GM12878 (cell line): ENCODE measurements at regions not wholly inside any gene's neighbourhood (a gene's known extent, or its start where the extent isn't known, plus 50 kb on each side); places are given as distances from the start of the nearest gene placed in this dataset.

ENCODE experiments used
- ATAC-seq: fragments of 200-7000 bp; cut with Tn5 transposase; 3 replicates; pipeline ENCODE4 v1.9.1; 2020; ENCODE audit warnings: mild to moderate bottlenecking, moderate library complexity
- BruUV-seq: library from RNA; stranded (reverse); fragments of 400-500 nt; replicated peaks from 2 replicates; lab custom pipeline; 2021; lab: Mats Ljungman, UMichigan
- CTCF ChIA-PET: fragments of 300-600 bp; sonication (Branson Sonifier 250); formaldehyde crosslinking; extraction: SDS; loops from one replicate; lab custom pipeline; 2021; ENCODE audit warnings: inconsistent platforms; lab: Yijun Ruan, JAX
- POLR2A ChIA-PET: fragments of 350-600 bp; formaldehyde crosslinking; extraction: SDS; loops from one replicate; lab custom pipeline; 2021; ENCODE audit warnings: inconsistent platforms; lab: Charles Lee
- RAD21 ChIA-PET: fragments of 300-600 bp; sonication (Branson Sonifier 250); formaldehyde crosslinking; loops from one replicate; lab custom pipeline; 2023; ENCODE audit warnings: antibody characterized with exemption; ENCODE audit not compliant: unreplicated experiment; lab: Charles Lee
- SMC1A ChIA-PET: fragments of 300-600 bp; sonication (Branson Sonifier 250); formaldehyde crosslinking; loops from one replicate; lab custom pipeline; 2023; ENCODE audit not compliant: unreplicated experiment, uncharacterized antibody; lab: Charles Lee
- DNase-seq: peaks from one replicate; pipeline ENCODE4 v3.0.0-alpha.2; 2011; ENCODE audit warnings: low read depth, low spot score
- FAIRE-seq: peaks from 3 replicates; lab custom pipeline; 2011; peaks lifted over from hg19 to GRCh38; lab: Jason Lieb, UNC
- H2AFZ ChIP-seq: 2 replicates; pipeline ENCODE4 v1.6.0; 2011; ENCODE audit warnings: low read depth, low read length, control low read depth; ENCODE audit not compliant: control insufficient read depth
- H3K27ac ChIP-seq: 2 replicates; pipeline ENCODE4 v1.5.1; 2011; ENCODE audit warnings: control low read depth; ENCODE audit not compliant: control insufficient read depth, insufficient read depth
- H3K27me3 ChIP-seq, 2 experiments: replicated peaks in 1 of 2; 2 replicates each; pipeline versions ENCODE4 v1.6.0 to v1.6.1; 2011; ENCODE audit warnings: low read length in 1 of 2; ENCODE audit not compliant: control insufficient read depth in 2 of 2, insufficient read depth in 2 of 2
- H3K36me3 ChIP-seq, 2 experiments: 2 replicates each; pipeline ENCODE4 v1.5.1; 2011; ENCODE audit warnings: low read length in 1 of 2; ENCODE audit not compliant: control insufficient read depth in 2 of 2, insufficient read depth in 2 of 2
- H3K4me1 ChIP-seq: 2 replicates; pipeline ENCODE4 v1.6.1; 2011; ENCODE audit warnings: mild to moderate bottlenecking, low read length, moderate library complexity, mixed read lengths; ENCODE audit not compliant: control insufficient read depth, insufficient read depth
- H3K4me2 ChIP-seq: 2 replicates; pipeline ENCODE4 v1.6.0; 2011; ENCODE audit warnings: control low read depth; ENCODE audit not compliant: control insufficient read depth, insufficient read depth
- H3K4me3 ChIP-seq: fragments of 200-600 bp; sonication (generic); 2 replicates; pipeline ENCODE4 v1.5.1; 2016
- H3K79me2 ChIP-seq: 2 replicates; pipeline ENCODE4 v1.6.0; 2011; ENCODE audit warnings: low read length; ENCODE audit not compliant: control insufficient read depth, insufficient read depth
- H3K9ac ChIP-seq: 2 replicates; pipeline ENCODE4 v1.8.0; 2011; ENCODE audit warnings: low read length, control low read depth, mixed read lengths; ENCODE audit not compliant: control insufficient read depth, insufficient read depth
- H3K9me3 ChIP-seq: replicated peaks from 3 replicates; pipeline ENCODE4 v1.5.1; 2011; ENCODE audit warnings: mild to moderate bottlenecking, low read length; ENCODE audit not compliant: control insufficient read depth, insufficient read depth
- H4K20me1 ChIP-seq: 2 replicates; pipeline ENCODE4 v1.6.0; 2011; ENCODE audit not compliant: control insufficient read depth, insufficient read depth
- ATF7 ChIP-seq: fragments of 450-650 bp; IDR thresholded peaks from 2 replicates; pipeline ENCODE4 v1.6.1; 2016; ENCODE audit warnings: low read depth, mild to moderate bottlenecking
- DPF2 ChIP-seq: fragments of 450-650 bp; IDR thresholded peaks from 2 replicates; pipeline ENCODE4 v1.6.1; 2017; ENCODE audit warnings: mild to moderate bottlenecking
- WGBS: methylation state at CpG from one replicate; pipeline ENCODE4 v1.1.6; 2016; ENCODE audit warnings: low lambda C conversion rate; ENCODE audit not compliant: insufficient replicate concordance, insufficient coverage; ENCODE audit errors: missing lambda C conversion rate; 5-methylcytosine and 5-hydroxymethylcytosine counted together
- in situ Hi-C: fragments of 300-500 bp; cut with MboI; formaldehyde crosslinking; loops from 9 replicates; pipeline ENCODE4 v1.14.3; 2018; ENCODE audit warnings: mixed read lengths
- intact Hi-C: fragments of 100-400 bp; cut with micrococcal nuclease; formaldehyde crosslinking; loops from one replicate; pipeline ENCODE4 v1.14.2; 2022; ENCODE audit not compliant: unreplicated experiment
- TF ChIP-seq, protein P1 (sequence below): IDR thresholded peaks from 2 replicates; pipeline ENCODE4 v1.6.1; 2012; ENCODE audit warnings: mild to moderate bottlenecking, low read depth, low read length
- TF ChIP-seq, protein P2 (sequence below): IDR thresholded peaks from 2 replicates; pipeline ENCODE4 v1.6.1; 2012; ENCODE audit warnings: low read depth, low read length, improper control_type of control experiment

DNA sequence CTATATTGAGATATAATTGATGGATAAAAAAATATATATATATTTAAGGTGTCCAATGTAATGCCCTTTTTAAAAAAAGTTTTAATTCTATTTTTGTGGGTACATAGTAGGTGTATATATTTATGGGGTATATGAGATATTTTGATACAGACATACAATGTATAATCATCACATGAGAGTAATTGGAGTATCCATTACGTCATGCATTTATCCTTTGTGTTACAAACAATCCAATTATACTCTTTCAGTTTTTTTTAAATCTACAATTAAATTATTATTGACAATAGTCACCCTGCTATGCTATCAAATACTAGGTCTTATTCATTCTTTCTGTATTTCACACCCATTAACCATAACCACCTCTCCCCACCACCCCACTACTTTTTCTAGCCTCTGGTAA, 66.3 kb upstream of the DIPK2B start:
- 0 out of 2 replicates have a peak, but pooled peaks have one; percentile 23 for TF ChIP-seq ATF7
- TF ChIP-seq, protein P1, sequence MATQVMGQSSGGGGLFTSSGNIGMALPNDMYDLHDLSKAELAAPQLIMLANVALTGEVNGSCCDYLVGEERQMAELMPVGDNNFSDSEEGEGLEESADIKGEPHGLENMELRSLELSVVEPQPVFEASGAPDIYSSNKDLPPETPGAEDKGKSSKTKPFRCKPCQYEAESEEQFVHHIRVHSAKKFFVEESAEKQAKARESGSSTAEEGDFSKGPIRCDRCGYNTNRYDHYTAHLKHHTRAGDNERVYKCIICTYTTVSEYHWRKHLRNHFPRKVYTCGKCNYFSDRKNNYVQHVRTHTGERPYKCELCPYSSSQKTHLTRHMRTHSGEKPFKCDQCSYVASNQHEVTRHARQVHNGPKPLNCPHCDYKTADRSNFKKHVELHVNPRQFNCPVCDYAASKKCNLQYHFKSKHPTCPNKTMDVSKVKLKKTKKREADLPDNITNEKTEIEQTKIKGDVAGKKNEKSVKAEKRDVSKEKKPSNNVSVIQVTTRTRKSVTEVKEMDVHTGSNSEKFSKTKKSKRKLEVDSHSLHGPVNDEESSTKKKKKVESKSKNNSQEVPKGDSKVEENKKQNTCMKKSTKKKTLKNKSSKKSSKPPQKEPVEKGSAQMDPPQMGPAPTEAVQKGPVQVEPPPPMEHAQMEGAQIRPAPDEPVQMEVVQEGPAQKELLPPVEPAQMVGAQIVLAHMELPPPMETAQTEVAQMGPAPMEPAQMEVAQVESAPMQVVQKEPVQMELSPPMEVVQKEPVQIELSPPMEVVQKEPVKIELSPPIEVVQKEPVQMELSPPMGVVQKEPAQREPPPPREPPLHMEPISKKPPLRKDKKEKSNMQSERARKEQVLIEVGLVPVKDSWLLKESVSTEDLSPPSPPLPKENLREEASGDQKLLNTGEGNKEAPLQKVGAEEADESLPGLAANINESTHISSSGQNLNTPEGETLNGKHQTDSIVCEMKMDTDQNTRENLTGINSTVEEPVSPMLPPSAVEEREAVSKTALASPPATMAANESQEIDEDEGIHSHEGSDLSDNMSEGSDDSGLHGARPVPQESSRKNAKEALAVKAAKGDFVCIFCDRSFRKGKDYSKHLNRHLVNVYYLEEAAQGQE, result no peak
- Histone ChIP-seq H3K27ac (no peak overlapping the region), H2AFZ (no peak overlapping the region), H3K27me3 (no peaks in the 10 kb centered on the region), H3K4me1 (no peaks in the 10 kb centered on the region), H3K79me2 (no peaks in the 10 kb centered on the region), H3K36me3 (no peaks in the 10 kb centered on the region), H3K4me2 (no peak overlapping the region), H3K9me3 (no peaks in the 10 kb centered on the region), H4K20me1 (no peaks in the 10 kb centered on the region), H3K4me3 (no peak overlapping the region), H3K9ac (no peak overlapping the region)
- DNase-seq (no peak), ATAC-seq (no peak), FAIRE-seq (no peak)
- in situ Hi-C loops, result no loop called here
- ChIA-PET SMC1A (no interaction called here), POLR2A (no interaction called here), RAD21 (no interaction called here), CTCF (interaction anchor here (1.1 kb wide), 1 partner anchor 487 kb away, joined by 3 read pairs; no protein-coding TSS in a partner anchor)
- intact Hi-C loops, result no loop called here
- 0% methylated on average over 1 of the region's 1 CpG for WGBS
- no TSS peak for BruUV-seq

DNA sequence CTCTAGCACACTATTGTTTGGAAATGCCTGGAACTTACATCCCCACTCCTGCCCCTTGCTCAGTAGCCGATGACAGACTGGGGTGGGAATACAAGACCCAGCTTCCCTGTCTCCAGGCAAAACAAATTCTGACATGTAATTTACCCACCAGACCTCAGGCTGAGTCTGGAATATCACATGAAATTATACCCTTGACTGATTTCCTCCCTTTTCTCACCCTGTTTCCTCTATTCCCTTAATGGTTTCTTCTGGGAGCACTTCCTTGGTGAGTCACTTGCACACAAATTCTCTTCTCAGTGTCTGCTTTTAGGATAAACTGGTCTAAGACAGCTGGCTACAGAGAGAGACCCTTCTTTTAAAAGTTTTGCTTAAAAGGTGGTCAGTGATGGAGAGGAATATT, 65.8 kb upstream of the DIPK2B start:
- intact Hi-C loops, result no loop called here
- FAIRE-seq, result no peak
- H3K9ac ChIP-seq, result no peak overlapping the region

More for the DNA sequence above, 65.8 kb upstream of the DIPK2B start:
- no peak overlapping the region for H3K4me3 ChIP-seq
- in situ Hi-C loops, result no loop called here
- no peak overlapping the region for H2AFZ ChIP-seq
- no peaks in the 10 kb centered on the region for H3K9me3 ChIP-seq
- RAD21 ChIA-PET, result no interaction called here
- no peak overlapping the region for H3K27ac ChIP-seq
- H3K4me1 ChIP-seq, result no peaks in the 10 kb centered on the region
- CTCF ChIA-PET, result interaction anchor here (1.1 kb wide), 1 partner anchor 487 kb away, joined by 3 read pairs; no protein-coding TSS in a partner anchor
- no peak for TF ChIP-seq DPF2
- TF ChIP-seq, protein P2, sequence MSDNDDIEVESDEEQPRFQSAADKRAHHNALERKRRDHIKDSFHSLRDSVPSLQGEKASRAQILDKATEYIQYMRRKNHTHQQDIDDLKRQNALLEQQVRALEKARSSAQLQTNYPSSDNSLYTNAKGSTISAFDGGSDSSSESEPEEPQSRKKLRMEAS, result no peak
- H3K36me3 ChIP-seq, result no peaks in the 10 kb centered on the region
- POLR2A ChIA-PET, result no interaction called here
- H3K27me3 ChIP-seq, result no peaks in the 10 kb centered on the region
- H4K20me1 ChIP-seq, result no peaks in the 10 kb centered on the region
- no TSS peak for BruUV-seq
- no peaks in the 10 kb centered on the region for H3K79me2 ChIP-seq
- WGBS, result 43% methylated on average over 1 of the region's 1 CpG
- no peak overlapping the region for H3K4me2 ChIP-seq
- SMC1A ChIA-PET, result no interaction called here
- ATAC-seq, result no peak
- DNase-seq, result no peak
